ENCODE measurements at regions not wholly inside any gene's neighbourhood (a gene's known extent, or its start where the extent isn't known, plus 50 kb on each side); places are given as distances from the start of the nearest gene placed in this dataset.

DNA sequence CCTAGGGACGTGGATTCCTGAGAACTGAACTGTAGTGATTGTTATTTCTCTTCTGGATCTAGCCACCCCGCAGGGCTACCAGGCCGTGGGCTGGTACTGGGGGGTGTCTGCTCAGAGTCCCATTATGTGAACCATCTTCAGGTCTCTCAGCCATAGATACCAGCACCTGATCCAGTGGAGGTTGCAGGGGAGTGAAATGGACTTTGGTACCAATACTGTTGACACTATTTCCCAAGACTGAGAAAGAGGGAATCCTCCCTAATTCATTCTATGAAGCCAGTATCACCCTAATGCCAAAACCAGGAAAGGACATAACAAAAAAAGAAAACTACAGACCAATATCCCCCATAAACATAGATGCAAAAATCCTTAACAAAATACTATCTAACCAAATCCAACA, 237.0 kb upstream of the AGTR1 start:
- TF ChIP-seq POLR2A (IDR thresholded peaks at IDR 0.05) (no peak), CTCF (IDR thresholded peaks at IDR 0.05) (no peak)
